GM12872 (cell line): ENCODE measurements at regions not wholly inside any gene's neighbourhood (a gene's known extent, or its start where the extent isn't known, plus 50 kb on each side); places are given as distances from the start of the nearest gene placed in this dataset.

Source experiments
- TF ChIP-seq, protein P1 (sequence below): IDR thresholded peaks from 3 replicates; pipeline ENCODE4 v1.5.1; 2011; ENCODE audit warnings: low read depth, mild to moderate bottlenecking, low read length, moderate library complexity; ENCODE audit not compliant: insufficient read depth

DNA sequence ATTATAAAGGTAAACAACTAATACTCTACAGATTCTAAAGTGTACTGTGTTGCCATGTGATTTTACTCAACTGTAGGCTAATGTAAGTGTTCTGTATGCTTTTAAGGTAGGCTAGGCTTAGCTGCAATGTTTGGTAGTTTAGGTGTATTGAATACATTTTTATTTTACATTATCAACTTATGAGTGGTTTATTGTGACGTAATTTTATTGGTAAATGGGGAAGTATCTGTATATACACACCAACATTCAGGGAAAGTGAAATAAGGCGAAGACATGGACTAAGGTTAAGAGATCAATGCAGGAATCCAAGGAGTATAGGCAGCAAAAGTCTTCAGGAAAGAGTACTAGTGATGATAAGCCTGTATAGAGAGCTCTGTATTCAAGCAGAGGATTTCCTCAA is 365.8 kb upstream of the MGAT4C start:
- TF ChIP-seq, protein P1, sequence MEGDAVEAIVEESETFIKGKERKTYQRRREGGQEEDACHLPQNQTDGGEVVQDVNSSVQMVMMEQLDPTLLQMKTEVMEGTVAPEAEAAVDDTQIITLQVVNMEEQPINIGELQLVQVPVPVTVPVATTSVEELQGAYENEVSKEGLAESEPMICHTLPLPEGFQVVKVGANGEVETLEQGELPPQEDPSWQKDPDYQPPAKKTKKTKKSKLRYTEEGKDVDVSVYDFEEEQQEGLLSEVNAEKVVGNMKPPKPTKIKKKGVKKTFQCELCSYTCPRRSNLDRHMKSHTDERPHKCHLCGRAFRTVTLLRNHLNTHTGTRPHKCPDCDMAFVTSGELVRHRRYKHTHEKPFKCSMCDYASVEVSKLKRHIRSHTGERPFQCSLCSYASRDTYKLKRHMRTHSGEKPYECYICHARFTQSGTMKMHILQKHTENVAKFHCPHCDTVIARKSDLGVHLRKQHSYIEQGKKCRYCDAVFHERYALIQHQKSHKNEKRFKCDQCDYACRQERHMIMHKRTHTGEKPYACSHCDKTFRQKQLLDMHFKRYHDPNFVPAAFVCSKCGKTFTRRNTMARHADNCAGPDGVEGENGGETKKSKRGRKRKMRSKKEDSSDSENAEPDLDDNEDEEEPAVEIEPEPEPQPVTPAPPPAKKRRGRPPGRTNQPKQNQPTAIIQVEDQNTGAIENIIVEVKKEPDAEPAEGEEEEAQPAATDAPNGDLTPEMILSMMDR, result no peak

DNA sequence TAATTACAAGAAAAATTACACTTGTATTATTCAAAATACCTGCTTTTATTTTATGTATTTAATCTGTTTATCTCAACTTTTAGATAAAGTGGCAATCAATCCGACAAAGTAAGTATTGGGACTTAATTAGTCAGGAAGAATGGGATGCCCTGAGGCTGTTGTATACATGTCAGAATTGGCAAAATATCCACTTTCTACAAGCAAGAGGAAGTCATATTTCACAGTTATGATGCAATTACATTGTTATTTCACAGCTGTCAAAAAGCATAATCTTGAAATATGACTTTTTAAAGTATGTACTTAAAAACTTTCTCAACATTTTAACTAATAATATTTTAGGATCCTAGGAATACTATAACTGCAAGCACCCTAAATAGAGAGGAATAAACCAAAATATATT is 357.1 kb upstream of the MGAT4C start:
- TF ChIP-seq, protein P1, result no peak

- TF ChIP-seq, protein P1, result no peak
Measured at GRCh38 chr12:86608638-86609037, 352.4 kb upstream of the MGAT4C start.

GRCh38 chr12:86601550-86602308 is 345.5 kb upstream of the MGAT4C start:
- TF ChIP-seq, protein P1, result no peak

- TF ChIP-seq, protein P1, result no peak
Measured at GRCh38 chr12:86600664-86601231, 344.6 kb upstream of the MGAT4C start.

DNA sequence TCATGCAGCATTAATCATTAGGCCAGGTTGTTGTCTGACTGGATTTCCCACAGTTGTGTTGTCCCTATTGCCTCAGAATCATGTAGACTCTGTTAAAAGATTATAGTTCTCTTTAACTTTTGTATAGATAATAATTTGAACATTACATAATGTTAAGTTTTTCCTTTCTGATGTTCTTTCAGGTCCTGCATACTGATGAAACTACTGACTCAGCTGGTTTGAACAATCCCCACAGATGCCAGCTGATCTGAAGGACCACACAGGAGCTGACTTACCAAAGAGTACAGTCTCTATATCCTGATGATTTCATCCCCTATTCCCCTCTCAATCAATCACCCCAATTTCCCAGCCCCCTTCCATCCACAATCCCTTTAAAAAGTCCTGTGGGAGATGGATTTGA is 341.2 kb upstream of the MGAT4C start:
- TF ChIP-seq, protein P1, result no peak

DNA sequence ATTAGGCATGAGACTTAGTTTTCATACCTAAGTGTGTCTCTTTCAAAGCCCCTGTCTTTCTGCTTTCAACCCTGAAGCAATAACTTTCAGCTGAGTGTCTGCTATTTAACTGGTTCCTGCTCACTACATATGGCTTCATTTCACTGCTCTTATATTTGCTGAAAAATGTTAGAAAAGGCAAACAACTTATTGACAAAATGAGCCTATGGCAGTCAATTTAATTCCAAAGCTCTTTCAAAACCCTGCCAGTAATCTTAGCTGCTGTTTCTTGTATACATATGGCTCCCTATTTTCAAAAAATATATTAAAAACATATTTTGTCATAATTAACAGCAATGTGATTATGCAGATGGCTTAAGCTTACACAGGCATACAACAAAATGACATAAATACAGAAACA is 334.1 kb upstream of the MGAT4C start:
- TF ChIP-seq, protein P1, result no peak
